ENCODE measurements at regions not wholly inside any gene's neighbourhood (a gene's known extent, or its start where the extent isn't known, plus 50 kb on each side); places are given as distances from the start of the nearest gene placed in this dataset.
"Not testable (repeated sequence)": the region's sequence is repeated elsewhere in the genome, so short reads cannot be mapped to it uniquely, and the experiment has no call there.

DNA sequence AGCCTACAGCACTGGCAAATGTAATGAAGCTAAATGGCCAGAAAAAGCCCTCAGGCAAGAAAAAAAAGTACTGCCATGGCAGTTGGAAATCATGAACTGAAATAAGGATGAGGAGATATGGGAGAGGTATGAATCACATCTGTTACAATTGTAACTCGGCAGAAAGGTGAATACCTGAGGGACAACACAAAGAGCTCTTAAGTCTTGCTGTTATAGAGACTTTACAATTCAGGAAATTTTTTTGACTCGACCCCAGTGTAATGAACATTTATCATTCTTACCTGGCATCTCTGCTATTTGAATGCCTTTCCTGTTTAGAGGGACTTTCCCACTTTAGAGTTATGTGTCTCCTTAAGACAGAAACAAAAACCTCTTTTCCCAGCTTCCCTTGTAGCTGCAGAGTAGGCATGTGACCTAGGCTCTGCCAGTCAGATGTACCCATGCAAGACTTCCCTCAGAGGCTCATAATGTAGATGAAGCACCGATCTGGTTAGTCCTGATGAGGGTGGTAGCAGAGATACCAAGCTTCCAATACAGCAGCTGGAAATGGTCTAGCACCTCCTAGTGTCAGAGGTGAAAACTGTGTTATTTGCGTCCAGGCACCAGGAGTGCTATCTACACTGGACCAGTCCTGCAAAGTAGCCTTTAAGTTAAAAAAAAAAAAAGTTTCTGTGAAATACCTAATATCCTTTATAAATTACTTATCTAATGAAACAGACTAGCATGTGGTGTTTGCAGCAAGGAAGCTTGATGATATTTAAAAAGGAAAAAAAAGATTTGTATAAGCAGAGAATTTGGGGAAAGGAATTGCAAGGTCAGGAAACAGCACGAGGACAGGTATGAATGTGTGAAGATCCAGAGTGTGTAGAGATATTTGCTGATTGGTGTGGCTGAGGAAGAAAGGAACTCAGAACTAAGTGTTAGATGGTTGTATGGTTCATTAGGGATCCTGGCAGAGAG is 146.9 kb upstream of the SLC1A3 start:
- H3K27me3 ChIP-seq (ENCODE audit: control insufficient read depth, insufficient read depth, low read length), result no peaks in the 10 kb centered on the region
- no peaks in the 10 kb centered on the region for H3K4me1 ChIP-seq (ENCODE audit: control insufficient read depth, insufficient read depth, low read length)
- no peaks in the 10 kb centered on the region for H3K36me3 ChIP-seq (ENCODE audit: control insufficient read depth, insufficient read depth, low read length)
- H3K4me3 ChIP-seq (ENCODE audit: low read length), result no peak overlapping the region
- no peak overlapping the region for H3K9ac ChIP-seq (ENCODE audit: low read length)
- no peaks in the 10 kb centered on the region for H3K9me3 ChIP-seq (ENCODE audit: control insufficient read depth, low read length)

DNA sequence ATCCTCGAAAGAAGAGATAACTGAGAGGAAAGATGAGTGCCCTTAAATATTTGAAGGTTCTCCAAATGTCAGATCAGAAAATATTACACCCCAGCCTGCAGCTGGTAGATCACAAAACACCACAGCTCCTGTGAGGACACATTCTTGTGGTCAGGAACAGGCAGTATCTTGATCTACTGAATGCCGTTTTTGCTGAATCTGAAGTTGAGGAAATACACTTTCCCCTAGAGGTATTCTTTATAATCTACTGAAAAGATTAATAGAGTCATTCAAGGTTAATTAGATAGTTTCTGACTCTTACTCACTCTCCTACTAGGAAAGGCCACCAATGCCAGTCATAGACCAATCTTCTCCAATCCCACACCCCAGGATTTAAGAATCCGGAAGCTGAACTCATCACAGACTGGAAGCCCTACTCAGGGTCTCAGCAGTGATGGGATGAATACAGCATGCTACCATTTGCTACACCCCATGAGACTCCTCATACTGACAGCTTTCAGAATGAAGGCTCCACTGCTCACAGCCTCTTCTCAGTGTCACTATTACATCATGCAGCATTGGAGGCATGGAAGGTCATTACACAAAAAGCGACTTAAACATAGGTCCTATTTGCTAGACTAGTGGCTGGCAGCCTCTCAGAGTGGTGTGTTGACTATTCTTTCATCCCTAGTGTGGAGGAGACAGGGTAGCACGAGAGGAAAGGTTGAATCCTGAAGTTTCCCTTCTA is 143.9 kb upstream of the SLC1A3 start:
- Histone ChIP-seq H3K4me3 (ENCODE audit: low read length) (no peak overlapping the region), H3K36me3 (ENCODE audit: control insufficient read depth, insufficient read depth, low read length) (no peaks in the 10 kb centered on the region), H3K9ac (ENCODE audit: low read length) (no peak overlapping the region), H3K27me3 (ENCODE audit: control insufficient read depth, insufficient read depth, low read length) (no peaks in the 10 kb centered on the region), H3K9me3 (ENCODE audit: control insufficient read depth, low read length) (no peaks in the 10 kb centered on the region), H3K4me1 (ENCODE audit: control insufficient read depth, insufficient read depth, low read length) (no peaks in the 10 kb centered on the region)

DNA sequence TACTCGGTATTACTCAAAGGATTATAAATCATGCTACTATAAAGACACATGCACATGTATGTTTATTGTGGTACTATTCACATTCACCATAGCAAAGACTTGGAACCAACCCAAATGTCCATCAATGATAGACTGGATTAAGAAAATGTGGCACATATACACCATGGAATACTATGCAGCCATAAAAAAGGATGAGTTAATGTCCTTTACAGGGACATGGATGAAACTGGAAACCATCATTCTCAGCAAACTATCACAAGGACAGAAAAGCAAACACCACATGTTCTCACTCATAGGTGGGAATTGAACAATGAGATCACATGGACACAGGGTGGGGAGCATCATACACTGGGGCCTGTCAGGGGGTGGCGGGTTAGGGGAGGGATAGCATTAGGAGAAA is 130.5 kb upstream of the SLC1A3 start:
- not testable (repeated sequence) for H3K9me3 ChIP-seq (ENCODE audit: control insufficient read depth, low read length); H3K4me1 ChIP-seq (ENCODE audit: control insufficient read depth, insufficient read depth, low read length); H3K36me3 ChIP-seq (ENCODE audit: control insufficient read depth, insufficient read depth, low read length); H3K9ac ChIP-seq (ENCODE audit: low read length); H3K4me3 ChIP-seq (ENCODE audit: low read length); H3K27me3 ChIP-seq (ENCODE audit: control insufficient read depth, insufficient read depth, low read length)

DNA sequence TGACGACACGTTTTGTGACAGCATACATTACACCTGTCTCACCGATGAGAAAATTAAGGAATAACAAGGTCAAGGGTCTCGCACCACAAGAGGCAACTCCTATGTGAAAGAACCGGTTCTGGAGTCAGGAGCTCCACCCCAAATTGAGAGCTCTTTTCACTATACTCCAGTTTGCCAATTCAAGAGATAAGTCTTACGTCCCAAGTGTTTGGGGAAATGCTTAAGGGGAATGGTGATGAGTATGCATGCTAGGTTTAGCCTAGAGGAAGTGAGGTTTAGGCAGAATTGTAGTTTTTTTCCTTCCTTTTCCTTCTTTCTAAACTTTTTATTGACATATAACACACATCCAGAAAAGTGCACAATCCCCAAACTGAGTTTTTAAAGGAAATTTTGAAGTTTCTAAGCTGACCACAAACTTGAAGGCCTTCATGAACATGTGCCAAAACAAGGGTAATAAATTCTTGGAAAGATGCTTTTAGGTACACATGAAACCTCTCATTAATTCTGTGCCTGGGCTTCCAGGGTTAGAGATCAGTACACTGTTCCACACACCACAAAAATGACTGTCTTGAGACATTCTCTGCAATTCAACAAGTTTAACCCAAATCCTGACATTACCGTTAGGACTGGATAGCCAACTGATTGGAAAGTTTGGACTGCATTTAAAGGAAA is 127.6 kb upstream of the SLC1A3 start:
- Histone ChIP-seq H3K9ac (ENCODE audit: low read length) (no peak overlapping the region), H3K4me3 (ENCODE audit: low read length) (no peak overlapping the region), H3K4me1 (ENCODE audit: control insufficient read depth, insufficient read depth, low read length) (no peaks in the 10 kb centered on the region), H3K36me3 (ENCODE audit: control insufficient read depth, insufficient read depth, low read length) (no peaks in the 10 kb centered on the region), H3K27me3 (ENCODE audit: control insufficient read depth, insufficient read depth, low read length) (no peaks in the 10 kb centered on the region), H3K9me3 (ENCODE audit: control insufficient read depth, low read length) (no peaks in the 10 kb centered on the region)

DNA sequence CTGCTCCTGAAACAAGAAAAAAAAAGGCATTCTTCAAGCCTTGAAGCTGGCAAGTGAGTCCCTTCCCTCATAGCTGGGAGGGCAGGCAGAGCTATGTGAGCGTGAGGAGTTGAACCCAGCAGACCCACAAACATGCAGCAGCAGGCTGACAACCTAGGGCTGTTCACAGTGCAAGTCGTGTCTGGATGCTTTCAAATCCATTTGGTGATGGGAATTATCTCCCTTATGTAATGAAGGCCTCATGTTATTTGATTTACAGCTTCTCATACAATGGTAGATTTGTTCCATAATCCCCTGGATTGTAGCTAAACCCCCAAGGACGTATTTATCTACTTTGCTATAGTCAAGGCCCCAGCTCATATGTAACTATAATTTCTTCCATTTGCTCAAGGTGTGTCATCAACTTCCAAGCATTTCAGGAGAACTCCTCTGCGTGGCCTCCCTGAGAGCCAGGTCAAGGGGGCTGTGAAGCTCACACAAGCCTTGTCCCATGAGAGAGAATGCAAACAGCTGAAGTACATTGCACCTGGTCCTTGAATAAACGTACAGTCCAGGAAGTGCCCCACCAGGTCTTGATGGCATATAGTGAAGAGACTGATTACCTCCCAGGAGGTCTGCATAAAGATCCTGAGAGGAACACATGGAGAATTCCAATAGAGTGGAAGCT is 124.8 kb upstream of the SLC1A3 start:
- H3K9ac ChIP-seq (ENCODE audit: low read length), result no peak overlapping the region
- no peaks in the 10 kb centered on the region for H3K4me1 ChIP-seq (ENCODE audit: control insufficient read depth, insufficient read depth, low read length)
- no peaks in the 10 kb centered on the region for H3K9me3 ChIP-seq (ENCODE audit: control insufficient read depth, low read length)
- H3K27me3 ChIP-seq (ENCODE audit: control insufficient read depth, insufficient read depth, low read length), result no peaks in the 10 kb centered on the region
- H3K4me3 ChIP-seq (ENCODE audit: low read length), result no peak overlapping the region
- no peaks in the 10 kb centered on the region for H3K36me3 ChIP-seq (ENCODE audit: control insufficient read depth, insufficient read depth, low read length)

DNA sequence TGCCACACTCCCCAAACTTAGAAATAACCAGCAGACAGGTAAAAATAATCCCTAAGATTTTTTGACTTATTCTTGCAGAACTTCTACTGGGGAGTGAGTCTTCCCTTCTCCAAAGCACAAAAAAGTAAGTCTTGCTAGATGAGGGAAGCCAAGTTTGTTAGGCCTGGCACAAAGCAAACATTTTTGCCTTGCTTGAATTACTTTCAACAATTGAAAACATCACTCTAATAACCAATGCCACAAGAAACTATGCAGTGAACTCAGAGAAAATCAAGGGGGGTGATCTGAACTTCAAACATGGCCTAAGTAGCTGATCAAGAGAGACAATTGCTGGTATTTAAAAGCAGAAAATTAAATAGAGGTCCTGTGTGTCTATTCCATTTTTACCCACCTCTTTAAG is 123.6 kb upstream of the SLC1A3 start:
- H3K4me3 ChIP-seq (ENCODE audit: low read length), result no peak overlapping the region
- H3K27me3 ChIP-seq (ENCODE audit: control insufficient read depth, insufficient read depth, low read length), result no peaks in the 10 kb centered on the region
- no peaks in the 10 kb centered on the region for H3K9me3 ChIP-seq (ENCODE audit: control insufficient read depth, low read length)
- no peaks in the 10 kb centered on the region for H3K36me3 ChIP-seq (ENCODE audit: control insufficient read depth, insufficient read depth, low read length)
- no peaks in the 10 kb centered on the region for H3K4me1 ChIP-seq (ENCODE audit: control insufficient read depth, insufficient read depth, low read length)
- H3K9ac ChIP-seq (ENCODE audit: low read length), result no peak overlapping the region

DNA sequence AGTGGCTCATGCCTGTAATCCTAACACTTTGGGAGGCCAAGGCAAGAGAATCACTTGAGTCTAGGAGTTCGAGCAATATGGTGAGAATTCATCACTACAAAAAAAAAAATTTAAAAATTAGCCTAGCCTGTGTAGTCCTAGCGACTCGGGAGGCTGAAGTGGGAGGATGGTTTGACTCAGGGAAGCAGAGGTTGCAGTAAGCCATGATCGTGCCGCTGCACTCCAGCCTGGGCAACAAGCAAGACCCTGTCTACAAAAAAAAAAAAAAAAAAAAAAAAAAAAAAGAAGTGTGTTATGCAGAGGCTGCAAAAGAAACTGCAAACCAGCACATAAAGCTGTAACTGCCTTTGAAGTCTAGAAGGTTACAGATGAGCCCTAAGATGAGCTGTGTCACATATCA is 116.9 kb upstream of the SLC1A3 start:
- Histone ChIP-seq H3K9ac (ENCODE audit: low read length) (no peak overlapping the region), H3K4me3 (ENCODE audit: low read length) (no peak overlapping the region), H3K9me3 (ENCODE audit: control insufficient read depth, low read length) (no peaks in the 10 kb centered on the region), H3K4me1 (ENCODE audit: control insufficient read depth, insufficient read depth, low read length) (no peaks in the 10 kb centered on the region), H3K36me3 (ENCODE audit: control insufficient read depth, insufficient read depth, low read length) (no peaks in the 10 kb centered on the region), H3K27me3 (ENCODE audit: control insufficient read depth, insufficient read depth, low read length) (no peaks in the 10 kb centered on the region)

DNA sequence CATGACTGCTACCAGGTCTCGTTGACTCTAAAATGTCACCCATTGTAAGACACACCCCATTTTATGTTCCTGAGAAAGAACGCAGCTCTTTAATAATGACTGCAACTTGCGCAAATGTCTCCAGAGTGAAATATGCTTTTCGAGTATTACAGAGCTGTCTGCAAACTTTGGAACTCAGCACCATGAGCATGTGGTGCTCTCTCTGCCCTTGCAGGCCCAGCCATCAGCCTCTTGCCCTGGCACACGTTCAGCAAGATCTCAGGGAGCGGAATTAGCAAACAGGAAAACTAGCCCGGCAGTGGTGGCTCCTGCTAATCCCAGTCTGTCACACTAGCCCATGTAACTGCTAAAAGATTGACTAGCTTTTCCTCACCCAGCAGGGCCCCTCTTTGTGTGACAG is 114.5 kb upstream of the SLC1A3 start:
- Histone ChIP-seq H3K4me1 (ENCODE audit: control insufficient read depth, insufficient read depth, low read length) (no peaks in the 10 kb centered on the region), H3K4me3 (ENCODE audit: low read length) (no peak overlapping the region), H3K36me3 (ENCODE audit: control insufficient read depth, insufficient read depth, low read length) (no peaks in the 10 kb centered on the region)

DNA sequence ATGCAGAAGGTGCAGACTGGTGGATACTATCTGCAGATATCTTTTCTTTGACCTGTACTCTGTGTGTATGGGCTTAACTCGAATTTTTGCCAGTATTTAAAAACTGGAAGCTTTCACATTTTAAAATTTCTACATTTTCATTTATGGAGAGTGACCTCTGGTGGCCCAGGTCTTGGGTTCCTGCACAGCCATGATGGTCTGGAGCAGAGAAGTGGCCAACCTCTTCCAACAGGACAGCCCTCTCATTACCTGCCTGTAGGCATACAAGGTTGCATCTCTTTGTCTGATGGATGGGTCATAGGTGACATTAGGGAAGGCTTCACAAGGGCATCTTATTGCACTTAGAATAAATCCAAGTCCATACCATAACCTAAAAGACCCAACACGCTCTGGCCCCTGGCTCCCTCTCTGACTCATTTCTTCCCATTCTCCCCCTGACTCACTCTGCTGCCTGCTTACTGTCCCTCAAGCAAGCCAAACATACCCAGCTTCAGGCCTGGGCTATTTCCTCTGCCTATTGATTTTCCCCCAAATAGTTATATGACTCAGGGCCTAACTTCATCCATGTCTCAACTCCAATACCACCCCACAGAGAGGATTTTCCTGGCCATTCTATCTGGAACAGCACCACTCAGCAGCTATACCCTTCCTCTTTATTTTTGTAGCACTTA is 113.3 kb upstream of the SLC1A3 start:
- no peak overlapping the region for H3K9ac ChIP-seq (ENCODE audit: low read length)
- H3K4me1 ChIP-seq (ENCODE audit: control insufficient read depth, insufficient read depth, low read length), result no peaks in the 10 kb centered on the region
- no peaks in the 10 kb centered on the region for H3K36me3 ChIP-seq (ENCODE audit: control insufficient read depth, insufficient read depth, low read length)
- no peak overlapping the region for H3K4me3 ChIP-seq (ENCODE audit: low read length)
- no peaks in the 10 kb centered on the region for H3K9me3 ChIP-seq (ENCODE audit: control insufficient read depth, low read length)
- H3K27me3 ChIP-seq (ENCODE audit: control insufficient read depth, insufficient read depth, low read length), result no peaks in the 10 kb centered on the region

More for the DNA sequence above, 114.5 kb upstream of the SLC1A3 start:
- Histone ChIP-seq H3K27me3 (ENCODE audit: control insufficient read depth, insufficient read depth, low read length) (no peaks in the 10 kb centered on the region), H3K9me3 (ENCODE audit: control insufficient read depth, low read length) (no peaks in the 10 kb centered on the region), H3K9ac (ENCODE audit: low read length) (no peak overlapping the region)

DNA sequence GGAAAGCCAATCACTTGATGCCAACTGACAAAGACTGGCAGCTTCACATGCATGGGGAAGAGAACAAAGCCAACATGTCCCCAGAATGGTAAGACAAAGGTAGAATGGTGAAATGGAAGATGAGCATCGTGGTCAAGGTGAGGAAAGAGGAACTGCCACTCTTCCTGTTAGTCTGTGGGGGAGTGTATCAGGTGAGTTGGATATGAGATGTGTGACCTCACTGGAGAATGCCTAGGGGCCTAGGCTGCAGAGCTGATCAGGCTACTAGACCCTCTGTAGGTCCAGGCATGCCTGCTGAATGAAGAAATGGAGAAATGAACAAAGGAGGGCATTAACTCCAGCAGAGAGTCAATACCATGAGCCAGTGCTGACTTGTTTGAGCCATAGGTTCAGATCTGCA is 112.4 kb upstream of the SLC1A3 start:
- Histone ChIP-seq H3K4me3 (ENCODE audit: low read length) (no peak overlapping the region), H3K36me3 (ENCODE audit: control insufficient read depth, insufficient read depth, low read length) (no peaks in the 10 kb centered on the region), H3K9ac (ENCODE audit: low read length) (no peak overlapping the region), H3K27me3 (ENCODE audit: control insufficient read depth, insufficient read depth, low read length) (no peaks in the 10 kb centered on the region), H3K9me3 (ENCODE audit: control insufficient read depth, low read length) (no peaks in the 10 kb centered on the region), H3K4me1 (ENCODE audit: control insufficient read depth, insufficient read depth, low read length) (no peaks in the 10 kb centered on the region)

DNA sequence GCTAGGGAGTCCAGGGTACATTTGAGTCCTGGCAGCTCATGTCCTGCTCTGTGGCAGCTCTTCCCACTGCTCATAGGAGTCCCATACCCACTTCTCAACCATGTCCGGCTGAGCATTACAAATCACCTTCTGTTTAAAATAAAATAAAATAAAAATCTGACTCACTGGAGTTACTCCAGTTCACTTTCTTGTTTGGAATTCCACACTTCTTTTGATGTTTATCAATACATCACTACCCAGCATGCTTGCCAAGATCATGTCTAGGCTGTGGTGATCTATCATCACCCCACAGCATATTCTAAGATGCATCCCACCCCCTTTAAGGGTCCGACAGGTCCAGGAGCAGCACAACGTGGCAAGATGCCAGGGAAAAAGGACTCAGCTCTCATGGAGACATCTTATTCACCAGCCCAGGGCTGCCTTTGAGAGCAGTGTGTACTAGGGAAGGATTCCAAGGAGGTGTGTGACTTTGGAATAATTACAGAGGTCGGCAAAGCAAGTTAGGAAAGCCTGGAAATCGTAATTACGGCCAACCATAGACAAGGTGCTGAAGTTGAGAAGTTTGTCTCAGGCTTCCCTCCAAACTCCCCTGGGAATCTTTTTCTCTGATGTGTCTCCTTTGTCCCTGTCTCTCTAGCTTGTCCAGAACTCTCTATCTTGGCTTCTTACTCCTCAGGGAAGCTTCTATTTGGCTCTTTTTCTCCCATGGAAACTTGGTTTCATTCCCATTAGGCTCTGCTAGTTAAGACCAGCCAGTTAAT is 111.4 kb upstream of the SLC1A3 start:
- Histone ChIP-seq H3K9ac (ENCODE audit: low read length) (no peak overlapping the region), H3K27me3 (ENCODE audit: control insufficient read depth, insufficient read depth, low read length) (no peaks in the 10 kb centered on the region), H3K36me3 (ENCODE audit: control insufficient read depth, insufficient read depth, low read length) (no peaks in the 10 kb centered on the region), H3K4me3 (ENCODE audit: low read length) (no peak overlapping the region), H3K4me1 (ENCODE audit: control insufficient read depth, insufficient read depth, low read length) (no peaks in the 10 kb centered on the region), H3K9me3 (ENCODE audit: control insufficient read depth, low read length) (no peaks in the 10 kb centered on the region)
